ENCODE measurements at regions not wholly inside any gene's neighbourhood (a gene's known extent, or its start where the extent isn't known, plus 50 kb on each side); places are given as distances from the start of the nearest gene placed in this dataset.

DNA sequence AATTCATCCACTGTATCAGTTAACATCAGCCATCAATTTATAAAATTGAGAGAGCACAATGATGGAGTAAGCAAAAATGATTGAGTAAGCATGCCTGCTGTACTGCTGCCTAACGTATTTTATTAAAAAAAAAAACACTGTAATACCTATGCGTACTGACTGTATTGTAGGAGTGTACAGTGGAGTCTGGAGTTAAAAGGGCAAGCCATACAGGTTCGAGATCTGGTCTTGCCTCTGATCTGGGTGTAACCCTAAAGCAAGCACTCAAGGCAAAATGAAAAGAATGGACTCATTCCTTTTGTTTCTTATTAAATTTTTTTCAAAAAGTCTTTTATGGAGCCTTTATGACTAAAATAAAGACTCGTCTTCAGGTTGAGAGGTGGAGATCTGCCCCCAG lies 894.2 kb upstream of the INTU start:
- TF ChIP-seq ZFX (IDR thresholded peaks at IDR 0.05; ENCODE audit: borderline replicate concordance): no peak
- TF ChIP-seq, protein P1, sequence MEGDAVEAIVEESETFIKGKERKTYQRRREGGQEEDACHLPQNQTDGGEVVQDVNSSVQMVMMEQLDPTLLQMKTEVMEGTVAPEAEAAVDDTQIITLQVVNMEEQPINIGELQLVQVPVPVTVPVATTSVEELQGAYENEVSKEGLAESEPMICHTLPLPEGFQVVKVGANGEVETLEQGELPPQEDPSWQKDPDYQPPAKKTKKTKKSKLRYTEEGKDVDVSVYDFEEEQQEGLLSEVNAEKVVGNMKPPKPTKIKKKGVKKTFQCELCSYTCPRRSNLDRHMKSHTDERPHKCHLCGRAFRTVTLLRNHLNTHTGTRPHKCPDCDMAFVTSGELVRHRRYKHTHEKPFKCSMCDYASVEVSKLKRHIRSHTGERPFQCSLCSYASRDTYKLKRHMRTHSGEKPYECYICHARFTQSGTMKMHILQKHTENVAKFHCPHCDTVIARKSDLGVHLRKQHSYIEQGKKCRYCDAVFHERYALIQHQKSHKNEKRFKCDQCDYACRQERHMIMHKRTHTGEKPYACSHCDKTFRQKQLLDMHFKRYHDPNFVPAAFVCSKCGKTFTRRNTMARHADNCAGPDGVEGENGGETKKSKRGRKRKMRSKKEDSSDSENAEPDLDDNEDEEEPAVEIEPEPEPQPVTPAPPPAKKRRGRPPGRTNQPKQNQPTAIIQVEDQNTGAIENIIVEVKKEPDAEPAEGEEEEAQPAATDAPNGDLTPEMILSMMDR (IDR thresholded peaks at IDR 0.05): no peak
- no peak overlapping the region for H3K27ac ChIP-seq

DNA sequence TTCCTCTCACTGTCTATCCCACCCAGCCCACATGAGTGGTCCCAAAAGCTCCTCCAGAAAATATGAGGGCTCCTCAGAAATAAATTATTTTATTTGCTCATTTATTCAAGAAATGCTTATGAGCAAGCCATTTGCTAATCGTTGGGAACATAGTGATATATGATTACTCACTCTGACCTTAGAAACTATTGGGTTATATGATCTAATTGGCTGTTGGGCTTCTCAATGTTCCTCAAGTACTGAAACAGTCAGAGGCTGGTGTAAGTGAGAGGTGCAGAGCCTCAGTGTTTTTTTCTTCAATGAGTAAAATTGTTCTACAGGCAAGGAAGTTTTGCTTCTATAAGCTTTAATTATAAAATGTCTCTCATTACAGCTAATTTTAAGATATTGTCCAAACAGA lies 893.8 kb upstream of the INTU start:
- TF ChIP-seq, protein P1 (IDR thresholded peaks at IDR 0.05): no peak
- no peak for TF ChIP-seq ZFX (IDR thresholded peaks at IDR 0.05; ENCODE audit: borderline replicate concordance)
- H3K27ac ChIP-seq: no peak overlapping the region

GRCh38 chr4:126740687-126741086 lies 892.1 kb upstream of the INTU start:
- no peak for TF ChIP-seq ZFX (IDR thresholded peaks at IDR 0.05; ENCODE audit: borderline replicate concordance)
- TF ChIP-seq, protein P1 (IDR thresholded peaks at IDR 0.05): no peak
- H3K27ac ChIP-seq: no peak overlapping the region

- TF ChIP-seq ZFX (IDR thresholded peaks at IDR 0.05; ENCODE audit: borderline replicate concordance): no peak
- TF ChIP-seq, protein P1 (IDR thresholded peaks at IDR 0.05): no peak
- H3K27ac ChIP-seq: no peak overlapping the region
These were observed 890.7 kb upstream of the INTU start for GRCh38 chr4:126742048-126742447.

DNA sequence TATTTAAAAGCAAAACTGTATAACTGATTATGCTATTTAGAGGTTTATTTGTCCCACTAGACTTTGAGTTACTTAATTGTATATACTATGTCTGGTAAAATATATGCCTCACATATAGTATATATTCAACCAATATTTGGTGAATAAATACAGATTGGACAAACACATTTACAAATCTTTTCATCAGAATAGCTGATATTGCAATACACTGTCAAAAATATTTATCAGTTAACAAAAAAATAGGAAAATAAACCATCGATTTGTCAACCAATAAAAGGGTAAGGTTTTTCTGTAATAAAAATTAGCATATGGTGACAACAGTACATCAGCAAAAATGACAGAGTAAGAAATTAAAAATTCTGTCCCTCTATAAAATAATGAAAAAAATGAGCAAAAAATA lies 889.9 kb upstream of the INTU start:
- no peak overlapping the region for H3K27ac ChIP-seq

GRCh38 chr4:126748736-126749135 lies 884.0 kb upstream of the INTU start:
- TF ChIP-seq, protein P1 (IDR thresholded peaks at IDR 0.05): no peak
- no peak for TF ChIP-seq ZFX (IDR thresholded peaks at IDR 0.05; ENCODE audit: borderline replicate concordance)
- no peak overlapping the region for H3K27ac ChIP-seq

More for the DNA sequence above, 889.9 kb upstream of the INTU start:
- TF ChIP-seq ZFX (IDR thresholded peaks at IDR 0.05; ENCODE audit: borderline replicate concordance): no peak
- TF ChIP-seq, protein P1 (IDR thresholded peaks at IDR 0.05): no peak

GRCh38 chr4:126750723-126751122 lies 882.0 kb upstream of the INTU start:
- TF ChIP-seq ZFX (IDR thresholded peaks at IDR 0.05; ENCODE audit: borderline replicate concordance): no peak
- TF ChIP-seq, protein P1 (IDR thresholded peaks at IDR 0.05): no peak
- H3K27ac ChIP-seq: no peak overlapping the region

All from 22Rv1 (cell line).